MCF 10A (cell line): ENCODE measurements at regions not wholly inside any gene's neighbourhood (a gene's known extent, or its start where the extent isn't known, plus 50 kb on each side); places are given as distances from the start of the nearest gene placed in this dataset.

Experiments used
- BruUV-seq: library from RNA; stranded (reverse); fragments of 400-500 nt; replicated peaks from 2 replicates; lab custom pipeline; 2021; lab: Mats Ljungman, UMichigan
- CTCF ChIA-PET: fragments of 300-600 bp; sonication (Branson Sonifier 250); formaldehyde crosslinking; extraction: SDS; loops from one replicate; lab custom pipeline; 2021; ENCODE audit warnings: antibody characterized with exemption, inconsistent platforms; lab: Yijun Ruan, JAX
- POLR2A ChIA-PET: fragments of 300-600, 350-650 bp; sonication (Branson Sonifier 250); formaldehyde crosslinking; extraction: SDS; loops from one replicate; lab custom pipeline; 2020; ENCODE audit warnings: antibody characterized with exemption, inconsistent platforms; lab: Yijun Ruan, JAX
- DNase-seq: peaks from one replicate; pipeline ENCODE4 v3.0.0-alpha.2; 2018; ENCODE audit not compliant: unreplicated experiment
- H3K27ac Mint-ChIP-seq: one replicate; pipeline ENCODE4 v1.8.0; 2022; ENCODE audit warnings: mild to moderate bottlenecking, low read depth, mixed read lengths; ENCODE audit not compliant: unreplicated experiment
- H3K27me3 Mint-ChIP-seq: one replicate; pipeline ENCODE4 v1.8.0; 2022; ENCODE audit warnings: mixed read lengths; ENCODE audit not compliant: insufficient read depth, unreplicated experiment
- H3K36me3 Mint-ChIP-seq: one replicate; pipeline ENCODE4 v1.8.0; 2022; ENCODE audit warnings: mild to moderate bottlenecking, moderate library complexity, mixed read lengths; ENCODE audit not compliant: insufficient read depth, unreplicated experiment
- H3K4me1 Mint-ChIP-seq: one replicate; pipeline ENCODE4 v1.8.0; 2022; ENCODE audit warnings: mixed read lengths; ENCODE audit not compliant: insufficient read depth, unreplicated experiment
- H3K4me3 Mint-ChIP-seq: one replicate; pipeline ENCODE4 v1.8.0; 2022; ENCODE audit warnings: mild to moderate bottlenecking, moderate library complexity, mixed read lengths; ENCODE audit not compliant: unreplicated experiment
- H3K9me3 Mint-ChIP-seq: one replicate; pipeline ENCODE4 v1.8.0; 2022; ENCODE audit warnings: mixed read lengths; ENCODE audit not compliant: unreplicated experiment
- intact Hi-C: fragments of 100-400 bp; cut with micrococcal nuclease; formaldehyde crosslinking; loops from 2 replicates; pipeline ENCODE4 v1.14.1; 2022
- TF ChIP-seq, protein P1 (sequence below): fragments of 200-600 bp; IDR thresholded peaks from one replicate; pipeline ENCODE4 v1.8.0; 2022; ENCODE audit warnings: antibody characterized with exemption, mild to moderate bottlenecking; ENCODE audit not compliant: unreplicated experiment

DNA sequence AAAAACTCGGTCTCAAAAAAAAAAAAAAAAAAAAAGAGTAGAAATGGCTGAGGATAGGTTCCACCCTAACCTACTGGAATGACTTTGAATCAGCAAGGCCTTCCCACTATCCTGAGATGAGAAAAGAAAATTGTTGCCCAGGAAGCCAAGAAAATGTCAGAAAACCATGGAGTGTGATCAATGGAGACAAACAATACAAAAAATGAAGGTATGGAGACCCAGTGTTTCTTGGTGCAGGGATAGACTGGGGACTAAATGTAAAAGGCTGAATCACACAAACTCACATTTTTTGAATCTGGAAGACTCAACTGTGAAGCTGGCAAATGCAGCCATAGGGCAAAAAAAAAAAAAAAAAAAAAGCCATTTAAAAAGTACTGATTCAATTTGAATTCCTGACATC is 364.3 kb upstream of the ANKRD30A start:
- TF ChIP-seq, protein P1, sequence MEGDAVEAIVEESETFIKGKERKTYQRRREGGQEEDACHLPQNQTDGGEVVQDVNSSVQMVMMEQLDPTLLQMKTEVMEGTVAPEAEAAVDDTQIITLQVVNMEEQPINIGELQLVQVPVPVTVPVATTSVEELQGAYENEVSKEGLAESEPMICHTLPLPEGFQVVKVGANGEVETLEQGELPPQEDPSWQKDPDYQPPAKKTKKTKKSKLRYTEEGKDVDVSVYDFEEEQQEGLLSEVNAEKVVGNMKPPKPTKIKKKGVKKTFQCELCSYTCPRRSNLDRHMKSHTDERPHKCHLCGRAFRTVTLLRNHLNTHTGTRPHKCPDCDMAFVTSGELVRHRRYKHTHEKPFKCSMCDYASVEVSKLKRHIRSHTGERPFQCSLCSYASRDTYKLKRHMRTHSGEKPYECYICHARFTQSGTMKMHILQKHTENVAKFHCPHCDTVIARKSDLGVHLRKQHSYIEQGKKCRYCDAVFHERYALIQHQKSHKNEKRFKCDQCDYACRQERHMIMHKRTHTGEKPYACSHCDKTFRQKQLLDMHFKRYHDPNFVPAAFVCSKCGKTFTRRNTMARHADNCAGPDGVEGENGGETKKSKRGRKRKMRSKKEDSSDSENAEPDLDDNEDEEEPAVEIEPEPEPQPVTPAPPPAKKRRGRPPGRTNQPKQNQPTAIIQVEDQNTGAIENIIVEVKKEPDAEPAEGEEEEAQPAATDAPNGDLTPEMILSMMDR = no peak
- POLR2A ChIA-PET = no interaction called here
- no peak for DNase-seq
- Mint-ChIP-seq H3K4me1 (peaks cover 10% of the 10 kb centered on the region), H3K4me3 (no peak overlapping the region), H3K27ac (no peak overlapping the region), H3K36me3 (no peaks in the 10 kb centered on the region), H3K27me3 (no peaks in the 10 kb centered on the region), H3K9me3 (no peaks in the 10 kb centered on the region)
- CTCF ChIA-PET = interaction anchor here (1.3 kb wide), 1 partner anchor 1125 kb away, joined by 5 read pairs; no protein-coding TSS in a partner anchor
- intact Hi-C loops = no loop called here
- BruUV-seq = no TSS peak

DNA sequence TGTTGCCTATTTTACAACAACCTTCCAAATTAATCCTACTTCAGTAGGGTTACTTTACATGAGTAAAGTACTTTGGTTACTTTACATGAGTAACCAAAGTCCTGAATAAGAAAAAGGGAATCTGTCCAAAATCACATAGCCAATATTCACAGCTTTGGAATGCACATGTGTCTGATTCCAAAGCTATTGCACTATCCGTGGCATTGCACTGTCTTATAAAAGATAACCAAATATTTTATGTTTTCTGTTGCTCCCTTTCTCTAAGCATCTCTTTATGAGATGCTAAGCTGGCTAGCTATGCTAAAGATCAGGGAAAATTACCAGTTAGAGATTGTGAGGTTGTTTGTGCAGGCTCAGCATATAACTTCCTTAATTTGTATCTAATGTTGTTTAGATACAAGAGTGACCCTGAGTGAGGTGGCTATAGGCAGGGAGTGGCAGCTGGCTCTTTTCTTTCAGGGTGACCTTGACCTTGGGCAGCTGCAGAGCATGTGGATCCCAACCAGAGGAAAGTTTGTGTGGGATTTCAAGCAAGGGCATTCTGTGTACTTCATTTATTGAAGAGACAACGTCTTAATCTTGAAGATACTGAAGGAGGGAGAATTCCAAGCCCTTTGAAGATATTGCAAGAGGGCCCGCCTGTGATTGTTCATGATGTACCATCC is 366.1 kb upstream of the ANKRD30A start:
- DNase-seq = peak; percentile 37
- ChIA-PET CTCF (interaction anchor here (0.6 to 1.4 kb wide), 2 partner anchors 34 to 1466 kb away, joined by 3 to 4 read pairs; no protein-coding TSS in a partner anchor), POLR2A (interaction anchor here (1.2 kb wide), 1 partner anchor 13 kb away, joined by 3 read pairs; no protein-coding TSS in a partner anchor)
- H3K4me1 Mint-ChIP-seq = peaks cover 10% of the 10 kb centered on the region
- intact Hi-C loops = no loop called here
- H3K27ac Mint-ChIP-seq = peak overlapping the region; percentile 59
- H3K4me3 Mint-ChIP-seq = no peak overlapping the region
- H3K9me3 Mint-ChIP-seq = no peaks in the 10 kb centered on the region
- H3K27me3 Mint-ChIP-seq = no peaks in the 10 kb centered on the region
- TF ChIP-seq, protein P1 = no peak
- H3K36me3 Mint-ChIP-seq = no peaks in the 10 kb centered on the region
- BruUV-seq = no TSS peak

DNA sequence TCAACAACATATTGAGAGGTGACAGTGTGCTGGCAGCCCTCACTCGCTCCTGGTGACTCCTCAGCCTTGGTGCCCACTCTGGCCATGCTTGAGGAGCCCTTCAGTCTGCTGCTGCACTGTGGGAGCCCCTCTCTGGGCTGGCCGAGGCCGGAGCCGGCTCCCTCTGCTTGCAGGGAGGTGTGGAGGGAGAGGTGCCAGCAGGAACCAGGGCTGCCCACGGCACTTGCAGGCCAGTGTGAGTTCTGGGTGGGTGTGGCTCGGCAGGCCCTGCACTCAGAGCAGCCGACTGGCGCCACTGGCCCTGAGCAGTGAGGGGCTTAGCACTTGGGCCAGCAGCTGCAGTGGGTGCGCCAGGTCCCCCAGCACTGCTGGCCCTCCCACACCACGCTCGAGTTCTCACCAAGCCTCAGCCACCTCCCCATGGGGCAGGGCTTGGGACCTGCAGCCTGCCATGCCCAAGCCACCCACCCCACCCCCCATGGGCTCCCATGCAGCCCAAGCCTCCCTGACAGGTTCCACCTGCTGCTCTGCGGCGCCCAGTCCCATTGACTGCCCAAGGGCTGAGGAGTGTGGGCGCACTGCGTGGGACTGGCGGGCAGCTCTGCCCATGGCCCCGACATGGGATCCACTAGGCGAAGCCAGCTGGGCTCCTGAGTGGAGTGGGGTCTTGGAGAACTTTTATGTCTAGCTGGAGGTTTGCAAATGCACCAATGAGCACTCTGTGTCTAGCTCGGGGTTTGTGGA is 377.1 kb upstream of the ANKRD30A start:
- DNase-seq = no peak
- Mint-ChIP-seq H3K36me3 (no peaks in the 10 kb centered on the region), H3K9me3 (no peaks in the 10 kb centered on the region), H3K27ac (no peak overlapping the region), H3K4me3 (no peak overlapping the region), H3K4me1 (no peaks in the 10 kb centered on the region), H3K27me3 (no peaks in the 10 kb centered on the region)
- TF ChIP-seq, protein P1 = no peak
- no TSS peak for BruUV-seq
- POLR2A ChIA-PET = no interaction called here
- CTCF ChIA-PET = no interaction called here
- intact Hi-C loops = no loop called here

DNA sequence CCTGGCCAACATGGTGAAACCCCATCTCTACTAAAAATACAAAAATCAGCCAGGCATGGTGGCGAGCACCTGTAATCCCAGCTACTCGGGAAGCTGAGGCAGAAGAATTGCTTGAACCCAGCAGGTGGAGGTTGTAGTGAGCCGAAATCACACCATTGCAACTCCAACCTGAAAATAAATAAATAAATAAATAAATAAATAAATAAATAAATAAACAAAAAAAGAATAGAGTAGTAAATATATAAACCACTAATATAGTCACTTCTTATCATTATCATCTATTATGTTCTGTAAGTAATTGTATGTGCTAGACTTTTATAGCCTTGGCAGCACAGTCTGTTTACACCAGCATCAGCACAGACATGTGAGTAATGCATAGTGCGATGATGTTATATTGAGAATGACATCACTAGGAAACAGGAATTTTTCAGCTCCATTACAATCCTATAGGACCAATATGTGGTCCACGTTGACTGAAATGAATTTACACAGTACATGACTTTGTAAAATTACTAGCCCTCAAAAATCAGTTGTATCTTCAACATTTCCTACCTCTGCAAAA is 385.4 kb upstream of the ANKRD30A start:
- POLR2A ChIA-PET = interaction anchor here (1.0 kb wide), 1 partner anchor 1096 kb away, joined by 6 read pairs; no protein-coding TSS in a partner anchor

More for the DNA sequence above, 385.4 kb upstream of the ANKRD30A start:
- no peak for DNase-seq
- no peaks in the 10 kb centered on the region for H3K4me1 Mint-ChIP-seq
- H3K36me3 Mint-ChIP-seq = no peaks in the 10 kb centered on the region
- TF ChIP-seq, protein P1 = no peak
- H3K27me3 Mint-ChIP-seq = no peaks in the 10 kb centered on the region
- H3K9me3 Mint-ChIP-seq = no peaks in the 10 kb centered on the region
- H3K4me3 Mint-ChIP-seq = no peak overlapping the region
- intact Hi-C loops = no loop called here
- CTCF ChIA-PET = interaction anchor here (0.7 kb wide), 1 partner anchor 259 kb away, joined by 3 read pairs; no protein-coding TSS in a partner anchor
- no TSS peak for BruUV-seq
- no peak overlapping the region for H3K27ac Mint-ChIP-seq
